ENCODE measurements at regions not wholly inside any gene's neighbourhood (a gene's known extent, or its start where the extent isn't known, plus 50 kb on each side); places are given as distances from the start of the nearest gene placed in this dataset.

DNA sequence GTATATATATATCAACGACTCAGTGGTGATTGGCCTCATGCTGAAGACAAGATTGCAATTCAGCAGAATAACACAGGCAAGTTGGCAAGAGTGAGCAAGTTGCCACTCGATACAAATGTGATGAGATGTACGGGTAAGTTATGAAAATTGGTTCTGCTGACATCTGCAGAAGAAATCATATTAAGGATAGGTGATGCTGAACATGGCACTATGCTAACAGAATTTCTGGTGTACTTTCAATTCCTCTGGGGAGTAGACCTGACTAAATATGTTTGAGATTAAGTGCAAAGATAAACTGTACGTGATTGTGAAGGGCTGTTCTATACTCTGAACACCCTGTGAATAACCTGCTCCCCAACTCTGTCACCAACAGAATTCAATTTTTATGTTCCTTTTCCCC, 758.2 kb downstream of the TBC1D32 start:
- Histone ChIP-seq H3K36me3 (no peaks in the 10 kb centered on the region), H3K27ac (no peak overlapping the region), H3K9me3 (no peaks in the 10 kb centered on the region), H3K27me3 (no peaks in the 10 kb centered on the region), H3K4me1 (no peaks in the 10 kb centered on the region), H3K4me3 (replicated peaks in 1 of 3) (no peak overlapping the region)
- TF ChIP-seq POLR2A (IDR thresholded peaks at IDR 0.05): no peak
- TF ChIP-seq, protein P1, sequence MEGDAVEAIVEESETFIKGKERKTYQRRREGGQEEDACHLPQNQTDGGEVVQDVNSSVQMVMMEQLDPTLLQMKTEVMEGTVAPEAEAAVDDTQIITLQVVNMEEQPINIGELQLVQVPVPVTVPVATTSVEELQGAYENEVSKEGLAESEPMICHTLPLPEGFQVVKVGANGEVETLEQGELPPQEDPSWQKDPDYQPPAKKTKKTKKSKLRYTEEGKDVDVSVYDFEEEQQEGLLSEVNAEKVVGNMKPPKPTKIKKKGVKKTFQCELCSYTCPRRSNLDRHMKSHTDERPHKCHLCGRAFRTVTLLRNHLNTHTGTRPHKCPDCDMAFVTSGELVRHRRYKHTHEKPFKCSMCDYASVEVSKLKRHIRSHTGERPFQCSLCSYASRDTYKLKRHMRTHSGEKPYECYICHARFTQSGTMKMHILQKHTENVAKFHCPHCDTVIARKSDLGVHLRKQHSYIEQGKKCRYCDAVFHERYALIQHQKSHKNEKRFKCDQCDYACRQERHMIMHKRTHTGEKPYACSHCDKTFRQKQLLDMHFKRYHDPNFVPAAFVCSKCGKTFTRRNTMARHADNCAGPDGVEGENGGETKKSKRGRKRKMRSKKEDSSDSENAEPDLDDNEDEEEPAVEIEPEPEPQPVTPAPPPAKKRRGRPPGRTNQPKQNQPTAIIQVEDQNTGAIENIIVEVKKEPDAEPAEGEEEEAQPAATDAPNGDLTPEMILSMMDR (IDR thresholded peaks at IDR 0.05): no peak
- no peak for DNase-seq
- WGBS, 2 donors: 90 to 91% methylated on average over 4 of the region's 4 CpGs
- intact Hi-C loops (cut with DNase I): no loop called here

DNA sequence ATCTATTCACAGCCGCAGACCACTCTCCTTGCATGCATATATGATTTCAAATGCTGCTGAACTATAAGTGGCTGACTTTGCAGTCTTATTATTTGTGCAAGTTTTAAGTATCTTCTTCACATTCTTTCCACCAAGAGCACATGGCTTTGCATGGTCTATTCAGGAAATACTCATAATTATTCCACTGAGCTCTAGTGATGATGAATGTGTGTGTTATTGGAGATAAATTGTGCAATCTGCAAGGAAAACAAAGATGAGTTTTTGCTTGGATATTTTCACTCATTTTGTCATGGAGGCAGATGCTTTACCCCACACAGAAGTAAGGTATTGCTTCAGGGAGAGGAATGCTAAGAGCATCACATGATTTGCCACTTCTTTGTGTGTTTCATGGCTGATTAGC, 764.6 kb downstream of the TBC1D32 start:
- no peaks in the 10 kb centered on the region for H3K9me3 ChIP-seq

DNA sequence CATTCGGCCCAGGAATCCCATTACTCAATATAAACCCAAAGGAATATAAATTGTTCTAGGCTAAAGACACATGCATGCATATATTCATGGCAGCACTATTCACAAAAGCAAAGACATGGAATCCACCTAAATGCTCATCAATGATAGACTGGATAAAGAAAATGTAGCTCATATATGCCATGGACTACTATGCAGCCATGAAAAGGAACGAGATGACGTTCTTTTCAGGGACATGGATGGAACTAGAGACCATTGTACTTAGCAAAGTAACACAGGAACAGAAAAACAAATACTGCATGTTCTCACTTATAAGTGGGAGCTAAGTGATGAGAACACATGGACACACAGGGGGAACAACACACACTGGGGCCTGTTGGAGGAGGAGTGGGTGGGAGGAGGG, 769.5 kb downstream of the TBC1D32 start:
- H3K27me3 ChIP-seq: no peaks in the 10 kb centered on the region
- H3K36me3 ChIP-seq: no peaks in the 10 kb centered on the region
- no peak overlapping the region for H3K4me3 ChIP-seq (replicated peaks in 1 of 3)
- intact Hi-C loops (cut with DNase I): no loop called here
- WGBS, 2 donors: 93 to 95% methylated on average over 3 of the region's 3 CpGs
- no peak overlapping the region for H3K27ac ChIP-seq
- no peaks in the 10 kb centered on the region for H3K4me1 ChIP-seq
- H3K9me3 ChIP-seq: no peaks in the 10 kb centered on the region
- no peak for DNase-seq
- TF ChIP-seq, protein P1 (IDR thresholded peaks at IDR 0.05): no peak
- no peak for TF ChIP-seq POLR2A (IDR thresholded peaks at IDR 0.05)

More for the DNA sequence above, 764.6 kb downstream of the TBC1D32 start:
- 64 to 65% methylated on average over 1 of the region's 1 CpG for WGBS, 2 donors
- H3K36me3 ChIP-seq: no peaks in the 10 kb centered on the region
- intact Hi-C loops (cut with DNase I): no loop called here
- no peak overlapping the region for H3K4me3 ChIP-seq (replicated peaks in 1 of 3)
- H3K27ac ChIP-seq: no peak overlapping the region
- TF ChIP-seq, protein P1 (IDR thresholded peaks at IDR 0.05): no peak
- no peak for TF ChIP-seq POLR2A (IDR thresholded peaks at IDR 0.05)
- no peaks in the 10 kb centered on the region for H3K27me3 ChIP-seq
- H3K4me1 ChIP-seq: no peaks in the 10 kb centered on the region
- no peak for DNase-seq

DNA sequence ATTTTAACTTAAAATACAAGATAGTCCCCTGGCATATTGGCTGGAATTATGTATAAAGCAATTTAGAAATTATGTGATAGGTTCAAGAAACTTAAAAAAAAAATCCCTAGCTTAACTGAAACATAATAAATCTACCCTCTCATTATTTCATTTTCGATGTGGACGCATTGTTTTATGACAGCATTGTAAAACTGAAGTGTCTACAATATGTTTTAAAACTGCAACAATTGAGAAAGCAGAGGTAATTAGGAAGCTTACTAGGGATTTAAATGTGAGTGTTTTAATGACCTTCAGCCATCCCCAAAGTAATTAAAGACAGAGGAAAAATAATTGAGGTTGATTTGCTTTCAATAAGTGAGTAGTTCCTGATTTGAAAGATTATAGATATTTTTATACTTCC, 776.0 kb downstream of the TBC1D32 start:
- no peak overlapping the region for H3K4me3 ChIP-seq (replicated peaks in 1 of 3)
- H3K27ac ChIP-seq: no peak overlapping the region
- H3K27me3 ChIP-seq: no peaks in the 10 kb centered on the region
- H3K9me3 ChIP-seq: no peaks in the 10 kb centered on the region
- TF ChIP-seq, protein P1 (IDR thresholded peaks at IDR 0.05): no peak
- TF ChIP-seq POLR2A (IDR thresholded peaks at IDR 0.05): no peak
- H3K36me3 ChIP-seq: no peaks in the 10 kb centered on the region
- no peaks in the 10 kb centered on the region for H3K4me1 ChIP-seq
- intact Hi-C loops (cut with DNase I): no loop called here
- no peak for DNase-seq
- 86 to 94% methylated on average over 2 of the region's 2 CpGs for WGBS, 2 donors

DNA sequence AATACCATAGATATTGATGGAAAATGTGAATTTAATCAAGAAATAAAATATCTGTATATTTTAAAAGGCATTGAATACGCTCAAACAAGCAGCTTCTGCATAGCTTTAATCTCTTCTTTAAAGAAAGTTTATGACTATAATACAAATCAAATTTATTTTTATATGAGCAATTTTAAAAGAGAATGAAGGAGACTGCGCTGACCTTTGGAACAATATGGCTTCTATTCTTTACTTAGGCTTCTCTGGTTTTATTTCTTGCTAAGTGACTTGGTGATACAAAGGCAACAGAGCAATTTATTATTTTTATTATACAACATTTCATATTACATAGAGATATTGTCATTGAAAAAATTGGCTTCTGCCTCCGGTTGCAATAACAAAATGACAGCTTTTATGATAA, 776.7 kb downstream of the TBC1D32 start:
- H3K9me3 ChIP-seq: no peaks in the 10 kb centered on the region
- intact Hi-C loops (cut with DNase I): no loop called here
- H3K27ac ChIP-seq: no peak overlapping the region
- no peaks in the 10 kb centered on the region for H3K36me3 ChIP-seq
- H3K4me3 ChIP-seq (replicated peaks in 1 of 3): no peak overlapping the region
- TF ChIP-seq, protein P1 (IDR thresholded peaks at IDR 0.05): no peak
- no peak for TF ChIP-seq POLR2A (IDR thresholded peaks at IDR 0.05)
- DNase-seq: no peak
- WGBS, 2 donors: 76 to 92% methylated on average over 3 of the region's 3 CpGs
- no peaks in the 10 kb centered on the region for H3K4me1 ChIP-seq
- no peaks in the 10 kb centered on the region for H3K27me3 ChIP-seq
